SU-DHL-6 (cell line): ENCODE measurements at regions not wholly inside any gene's neighbourhood (a gene's known extent, or its start where the extent isn't known, plus 50 kb on each side); places are given as distances from the start of the nearest gene placed in this dataset.

Source experiments
- CTCF ChIP-seq: fragments of 200-600 bp; sonication (generic); IDR thresholded peaks from one replicate; pipeline ENCODE4 v1.5.1; 2017; ENCODE audit warnings: antibody characterized with exemption, mild to moderate bottlenecking, low read length, moderate library complexity; ENCODE audit not compliant: insufficient read depth, poor library complexity, severe bottlenecking
- EZH2phosphoT487 ChIP-seq: fragments of 200-600 bp; sonication (generic), shearing (Covaris generic); conservative IDR thresholded peaks from 2 replicates; pipeline ENCODE4 v1.6.1; 2018; ENCODE audit warnings: mild to moderate bottlenecking, antibody characterized with exemption, low read length, moderate library complexity, mixed read lengths

GRCh38 chr12:77214136-77214535 is 148.8 kb upstream of the E2F7 start:
- TF ChIP-seq CTCF: no peak
- no peak for TF ChIP-seq EZH2phosphoT487
